Stimulated activated CD4-positive, alpha-beta T cell treated with anti-CD3 and anti-CD28 coated beads, Interleukin-12 subunit alpha, Interleukin-12 subunit beta, amount 100 ng/mL, for 4 hours (primary cell): ENCODE measurements at regions not wholly inside any gene's neighbourhood (a gene's known extent, or its start where the extent isn't known, plus 50 kb on each side); places are given as distances from the start of the nearest gene placed in this dataset.

Source experiments
- DNase-seq: peaks from one replicate; pipeline ENCODE4 v3.0.0-alpha.2; 2020

DNA sequence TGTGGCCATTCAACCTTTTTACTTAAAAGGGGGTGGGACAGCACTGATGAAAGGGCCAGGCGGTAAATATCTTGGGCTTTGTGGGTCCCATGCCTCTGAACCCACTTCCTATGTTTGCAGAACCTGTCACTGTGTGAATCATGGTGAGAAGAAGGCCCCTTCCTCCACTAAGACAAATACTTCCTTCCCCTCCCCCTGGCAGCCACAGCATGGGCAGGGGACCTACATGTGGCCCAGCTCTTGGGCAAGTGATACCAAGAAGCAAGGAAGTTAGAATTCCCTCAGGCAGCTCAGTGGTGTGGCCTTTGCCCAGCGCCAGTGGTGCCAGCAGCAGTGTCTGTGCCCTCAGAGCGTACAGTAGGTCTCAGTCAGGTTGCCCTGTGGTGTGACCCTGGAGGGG lies 168.6 kb downstream of the TRIM33 start:
- DNase-seq, result no peak

GRCh38 chr1:114341856-114342255 lies 169.1 kb downstream of the TRIM33 start:
- DNase-seq, result no peak

- no peak for DNase-seq
Measured at GRCh38 chr1:114341299-114341698, 169.7 kb downstream of the TRIM33 start.

- no peak for DNase-seq
Measured at GRCh38 chr1:114340892-114341291, 170.1 kb downstream of the TRIM33 start.

GRCh38 chr1:114339379-114339778 lies 171.6 kb downstream of the TRIM33 start:
- DNase-seq, result no peak

GRCh38 chr1:114338191-114338890 lies 172.7 kb downstream of the TRIM33 start:
- DNase-seq, result no peak

GRCh38 chr1:114337417-114337816 lies 173.6 kb downstream of the TRIM33 start:
- DNase-seq, result no peak

DNA sequence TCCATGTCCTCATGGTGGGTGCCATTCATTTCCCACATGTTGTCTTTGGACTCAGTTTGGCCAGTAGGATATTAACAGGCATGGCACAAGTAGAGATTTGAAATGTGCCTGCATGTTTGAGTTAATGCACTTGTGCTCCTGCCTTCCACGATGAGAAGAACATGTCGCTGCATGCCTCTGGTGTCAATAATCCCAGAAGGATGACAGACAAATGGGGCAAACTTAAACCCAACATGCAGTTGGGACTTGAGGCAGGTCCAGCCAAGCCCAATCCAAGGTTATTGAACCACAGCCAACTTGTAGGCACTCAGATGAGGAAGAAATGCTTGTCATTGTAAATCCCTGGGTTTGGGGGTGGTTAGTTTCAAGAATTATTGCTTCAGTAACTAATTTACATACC lies 174.6 kb downstream of the TRIM33 start:
- DNase-seq, result no peak

DNA sequence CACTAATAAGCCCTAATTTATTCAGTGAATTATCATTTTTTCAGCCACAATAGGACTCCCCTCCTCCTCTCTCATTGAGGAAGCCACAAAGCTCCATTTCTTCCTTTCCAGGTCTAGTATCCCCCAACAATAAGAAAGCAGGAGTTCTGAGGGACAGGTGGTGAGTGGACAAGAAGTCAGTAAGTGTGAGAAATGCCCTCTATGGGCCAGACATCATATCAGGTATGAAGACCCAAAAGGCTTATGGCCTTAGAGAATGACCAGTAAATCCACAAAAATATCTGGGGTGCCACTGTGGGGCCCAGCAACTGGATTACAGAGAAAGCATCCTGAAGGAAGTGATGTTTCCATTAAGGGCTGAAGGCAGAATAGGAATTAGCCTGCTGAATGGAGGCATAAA lies 175.7 kb downstream of the TRIM33 start:
- DNase-seq, result no peak

DNA sequence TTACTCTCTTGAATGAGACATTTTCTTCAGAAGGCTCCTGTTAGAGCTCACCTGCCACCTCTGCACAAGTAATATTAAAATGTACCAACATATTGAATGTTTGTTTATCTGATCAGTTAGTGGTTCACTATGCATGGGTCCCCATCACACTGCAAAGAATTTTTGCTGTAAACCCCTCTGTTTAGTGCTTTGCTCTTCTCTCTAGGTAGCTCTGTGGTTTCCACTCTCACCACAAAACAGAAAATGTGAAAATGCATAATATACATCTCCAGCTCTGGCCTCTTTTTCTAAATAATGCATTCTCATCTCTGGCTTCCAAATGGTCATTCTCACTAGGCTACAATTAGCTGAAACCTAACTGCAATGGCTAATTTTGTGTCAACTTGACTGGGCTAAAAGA lies 176.7 kb downstream of the TRIM33 start:
- no peak for DNase-seq

DNA sequence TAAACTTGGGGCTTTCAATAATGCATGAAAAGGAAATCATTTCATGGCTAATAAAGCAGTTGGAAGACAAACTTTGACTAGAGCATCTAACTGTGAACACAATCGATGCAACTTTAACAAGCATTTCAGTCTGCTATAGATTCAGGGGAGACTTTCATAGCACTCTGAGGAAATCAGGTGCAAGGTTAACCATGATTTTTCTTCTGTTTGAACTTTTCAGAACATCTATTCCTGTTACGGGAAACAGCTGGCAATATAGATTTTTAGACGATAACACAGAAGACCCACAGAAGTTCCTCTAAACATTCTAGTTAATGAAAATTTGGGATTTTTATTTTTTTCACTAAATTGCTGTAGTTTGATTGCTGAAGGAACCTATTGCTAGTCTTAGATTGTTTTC lies 177.3 kb downstream of the TRIM33 start:
- DNase-seq, result no peak

- no peak for DNase-seq
Measured at GRCh38 chr1:114331936-114332335, 178.3 kb upstream of the SYT6 start.

GRCh38 chr1:114330451-114330983 lies 176.8 kb upstream of the SYT6 start:
- DNase-seq, result no peak

DNA sequence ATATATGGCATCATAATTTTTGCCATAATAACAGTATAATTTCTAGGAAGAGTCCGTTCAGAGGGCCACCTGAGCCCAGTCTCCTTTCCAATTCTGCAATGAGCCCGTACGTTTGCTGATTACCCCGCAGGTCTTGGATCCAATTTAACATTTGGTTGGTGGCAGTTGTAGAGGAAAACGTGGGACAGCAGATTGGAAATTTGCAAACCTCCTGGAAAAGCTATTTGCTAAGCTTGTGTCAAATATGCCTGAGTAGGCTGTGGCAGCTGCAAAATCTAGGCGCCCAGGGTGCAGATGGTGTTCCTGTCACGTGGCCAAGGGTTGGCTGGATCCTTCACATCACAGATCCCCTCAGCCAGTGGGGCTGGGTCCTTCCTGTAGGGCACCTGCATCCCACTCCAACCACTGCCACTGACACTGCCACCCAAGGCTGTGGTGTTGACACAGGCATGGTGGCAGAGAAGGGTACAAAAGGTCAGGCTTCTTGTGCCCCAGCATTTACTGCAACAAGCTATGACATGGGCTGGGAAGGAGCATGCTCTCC lies 174.8 kb upstream of the SYT6 start:
- no peak for DNase-seq

DNA sequence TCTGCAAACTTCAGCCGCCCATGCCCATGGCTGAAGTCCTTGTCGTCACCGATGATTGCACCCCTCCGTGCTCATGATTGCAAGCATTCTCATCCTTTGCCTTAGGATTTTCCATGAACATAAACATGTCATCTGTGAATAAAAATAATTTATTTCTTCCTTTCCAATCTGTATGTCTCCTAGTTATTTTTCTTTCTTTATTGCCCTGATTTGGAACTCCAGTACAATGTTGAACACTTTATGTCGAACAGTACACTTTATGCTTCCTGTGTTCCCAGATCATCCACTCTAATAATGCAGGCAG lies 170.9 kb upstream of the SYT6 start:
- no peak for DNase-seq

DNA sequence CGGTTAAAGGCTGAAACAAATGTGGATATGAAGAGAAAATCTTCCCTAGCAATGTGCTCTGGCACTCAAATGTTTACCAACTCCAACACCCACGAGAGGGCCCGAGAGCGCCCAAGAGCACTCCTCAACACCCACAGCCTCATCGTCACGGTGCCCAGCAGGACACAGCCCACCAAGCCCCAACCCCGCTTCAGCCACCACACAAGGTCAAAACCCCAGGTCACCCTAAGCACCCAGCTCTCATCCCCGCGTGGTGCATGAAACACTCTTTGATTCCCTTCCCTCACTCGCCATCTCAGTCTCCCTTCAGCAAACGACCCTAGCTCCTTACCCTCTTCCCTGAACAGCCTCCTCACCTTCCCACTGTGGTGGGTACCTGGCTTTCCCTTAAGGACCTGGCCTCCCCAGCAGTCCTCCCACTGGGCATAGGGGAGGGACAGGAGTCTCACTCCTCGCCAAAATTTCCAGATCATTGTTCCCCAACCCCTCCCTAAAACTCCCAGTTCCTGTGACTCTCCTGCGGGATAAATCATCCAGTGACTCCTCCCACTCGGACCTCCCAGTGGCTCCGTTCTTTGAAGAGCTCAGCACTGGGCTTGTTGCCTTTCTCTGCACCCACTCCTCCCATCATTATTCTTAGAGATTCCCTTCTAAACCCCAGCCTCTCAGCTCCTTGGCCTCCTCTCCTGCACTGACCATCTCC lies 170.4 kb upstream of the SYT6 start:
- DNase-seq, result no peak

- no peak for DNase-seq
Measured at GRCh38 chr1:114322734-114323133, 169.1 kb upstream of the SYT6 start.

GRCh38 chr1:114322207-114322606 lies 168.5 kb upstream of the SYT6 start:
- no peak for DNase-seq

- DNase-seq, result no peak
Measured at GRCh38 chr1:114320586-114320985, 166.9 kb upstream of the SYT6 start.

GRCh38 chr1:114319418-114319817 lies 165.7 kb upstream of the SYT6 start:
- no peak for DNase-seq

- no peak for DNase-seq
Measured at GRCh38 chr1:114318961-114319360, 165.3 kb upstream of the SYT6 start.

DNA sequence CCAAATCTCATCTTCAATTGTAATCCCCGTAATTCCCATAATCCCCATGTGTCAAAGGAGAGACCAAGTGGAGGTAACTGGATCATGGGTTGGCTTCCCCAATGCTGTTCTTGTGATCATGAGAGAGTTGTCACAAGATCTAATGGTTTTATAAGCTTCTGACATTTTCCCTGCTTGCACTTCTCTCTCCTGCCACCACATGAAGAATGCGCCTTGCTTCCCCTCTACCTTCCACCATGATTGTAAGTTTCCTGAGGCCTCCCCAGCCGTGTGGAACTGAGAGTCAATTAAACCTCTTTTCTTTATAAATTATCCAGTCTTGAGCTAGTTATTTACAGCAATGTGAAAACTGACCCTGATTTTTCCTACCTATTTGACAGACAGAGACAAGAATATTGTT lies 162.5 kb upstream of the SYT6 start:
- no peak for DNase-seq

- no peak for DNase-seq
Measured at GRCh38 chr1:114315631-114316030, 162.0 kb upstream of the SYT6 start.

DNA sequence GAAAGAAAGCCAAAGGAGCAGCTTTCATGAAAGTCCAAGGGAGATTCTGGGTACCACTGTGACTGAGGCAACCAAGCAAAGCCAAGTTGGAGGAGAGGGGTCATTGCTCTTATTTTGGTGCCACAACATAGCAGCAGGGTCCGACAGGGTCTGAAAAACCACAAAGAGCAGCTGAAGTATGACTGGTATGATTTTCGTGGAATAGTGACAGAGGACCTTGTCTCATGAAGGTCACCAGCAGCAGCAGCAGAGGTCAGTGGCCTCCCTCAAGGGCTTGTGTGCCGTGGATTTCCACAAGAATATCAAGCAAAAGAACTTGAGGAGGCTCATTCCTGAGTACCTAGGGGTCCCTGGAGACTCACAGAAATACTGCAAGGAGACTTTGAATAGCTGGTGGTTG lies 160.9 kb upstream of the SYT6 start:
- no peak for DNase-seq

GRCh38 chr1:114314098-114314497 lies 160.4 kb upstream of the SYT6 start:
- no peak for DNase-seq
